Lower lobe of right lung (tissue), 2 donors: ENCODE measurements at regions not wholly inside any gene's neighbourhood (a gene's known extent, or its start where the extent isn't known, plus 50 kb on each side); places are given as distances from the start of the nearest gene placed in this dataset.

ENCODE experiments used
- ATAC-seq, 2 donors: fragments of 200-7000 bp; cut with Tn5 transposase; one replicate each; pipeline ENCODE4 v1.9.1; 2020 to 2022; ENCODE audit warnings: mild to moderate bottlenecking in 2 of 2, moderate library complexity in 2 of 2
- DNase-seq: peaks from one replicate; pipeline ENCODE4 v3.0.0-alpha.2; 2020
- H3K27ac ChIP-seq: fragments of 200-600 bp; one replicate; pipeline ENCODE4 v1.8.0; 2022
- H3K27me3 ChIP-seq: fragments of 200-600 bp; one replicate; pipeline ENCODE4 v1.8.0; 2022; ENCODE audit warnings: low read depth
- H3K36me3 ChIP-seq: fragments of 200-600 bp; one replicate; pipeline ENCODE4 v1.8.0; 2022; ENCODE audit warnings: mild to moderate bottlenecking
- H3K4me1 ChIP-seq: fragments of 200-600 bp; one replicate; pipeline ENCODE4 v1.8.0; 2022
- H3K4me3 ChIP-seq: fragments of 200-600 bp; one replicate; pipeline ENCODE4 v1.8.0; 2022; ENCODE audit warnings: mild to moderate bottlenecking
- H3K9me3 ChIP-seq: fragments of 200-600 bp; one replicate; pipeline ENCODE4 v1.8.0; 2022
- CTCF ChIP-seq: fragments of 200-600 bp; IDR thresholded peaks from one replicate; pipeline ENCODE4 v1.8.0; 2022; ENCODE audit warnings: antibody characterized with exemption, mild to moderate bottlenecking
- intact Hi-C: fragments of 100-400 bp; cut with DNase I; formaldehyde crosslinking; loops from one replicate; pipeline ENCODE4 v1.11.0; 2022
- donor health status: DM: no; HTN: yes; CAD: no; lungs with severe emphysema.

GRCh38 chr5:128896675-128897074 is 68.6 kb upstream of the SLC27A6 start:
- intact Hi-C loops, result no loop called here
- Histone ChIP-seq H3K27me3 (no peaks in the 10 kb centered on the region), H3K27ac (no peak overlapping the region), H3K9me3 (no peaks in the 10 kb centered on the region), H3K4me3 (no peak overlapping the region), H3K36me3 (no peaks in the 10 kb centered on the region), H3K4me1 (no peaks in the 10 kb centered on the region)
- ATAC-seq (peak in 1 of 2 donors; percentile 30), DNase-seq (no peak)
- TF ChIP-seq CTCF, result no peak

GRCh38 chr5:128903550-128903949 is 61.7 kb upstream of the SLC27A6 start:
- ATAC-seq (no peak), DNase-seq (no peak)
- Histone ChIP-seq H3K27me3 (no peaks in the 10 kb centered on the region), H3K36me3 (no peaks in the 10 kb centered on the region), H3K9me3 (no peaks in the 10 kb centered on the region), H3K27ac (no peak overlapping the region), H3K4me3 (no peak overlapping the region), H3K4me1 (no peaks in the 10 kb centered on the region)
- no peak for TF ChIP-seq CTCF
- intact Hi-C loops, result no loop called here

GRCh38 chr5:128904805-128905567 is 60.3 kb upstream of the SLC27A6 start:
- Histone ChIP-seq H3K4me1 (no peaks in the 10 kb centered on the region), H3K27ac (no peak overlapping the region), H3K4me3 (no peak overlapping the region), H3K36me3 (no peaks in the 10 kb centered on the region), H3K9me3 (no peaks in the 10 kb centered on the region), H3K27me3 (no peaks in the 10 kb centered on the region)
- intact Hi-C loops, result no loop called here
- DNase-seq (no peak), ATAC-seq (no peak)
- TF ChIP-seq CTCF, result no peak

GRCh38 chr5:128905568-128906110 is 59.6 kb upstream of the SLC27A6 start:
- intact Hi-C loops, result no loop called here
- ATAC-seq, result peak; percentile 77 to 80
- no peak overlapping the region for H3K4me3 ChIP-seq
- no peak for DNase-seq
- no peak overlapping the region for H3K27ac ChIP-seq
- H3K4me1 ChIP-seq, result no peaks in the 10 kb centered on the region
- no peaks in the 10 kb centered on the region for H3K27me3 ChIP-seq
- no peaks in the 10 kb centered on the region for H3K36me3 ChIP-seq
- no peaks in the 10 kb centered on the region for H3K9me3 ChIP-seq
- TF ChIP-seq CTCF, result peak; percentile 74

GRCh38 chr5:128913551-128913950 is 51.7 kb upstream of the SLC27A6 start:
- intact Hi-C loops, result no loop called here
- H3K36me3 ChIP-seq, result no peaks in the 10 kb centered on the region
- H3K9me3 ChIP-seq, result no peaks in the 10 kb centered on the region
- H3K27me3 ChIP-seq, result no peaks in the 10 kb centered on the region
- TF ChIP-seq CTCF, result no peak
- no peaks in the 10 kb centered on the region for H3K4me1 ChIP-seq
- no peak overlapping the region for H3K4me3 ChIP-seq
- no peak overlapping the region for H3K27ac ChIP-seq
- no peak for ATAC-seq
- no peak for DNase-seq
